Gastrocnemius medialis (tissue), 4 donors: ENCODE measurements at regions not wholly inside any gene's neighbourhood (a gene's known extent, or its start where the extent isn't known, plus 50 kb on each side); places are given as distances from the start of the nearest gene placed in this dataset.

Source experiments
- ATAC-seq, 2 donors: fragments of 150-250 bp; one replicate each; pipeline ENCODE4 v1.9.1; 2016
- DNase-seq, 2 donors: peaks; one replicate each; pipeline ENCODE4 v3.0.0-alpha.2; 2019
- H3K27ac ChIP-seq, 4 donors: fragments of 200-600 bp; sonication (generic); 1 replicate in 1 of 4; 2 replicates in 3 of 4; pipeline ENCODE4 v1.5.1; 2016 to 2018; ENCODE audit warnings: mild to moderate bottlenecking in 2 of 4, moderate library complexity in 1 of 4
- H3K27me3 ChIP-seq, 3 donors: fragments of 200-600 bp; sonication (generic) in 2 of 3; 1 replicate in 1 of 3; 2 replicates in 2 of 3; pipeline versions ENCODE4 v1.5.1 to v1.6.0; 2016 to 2019; ENCODE audit warnings: mild to moderate bottlenecking in 1 of 3, moderate library complexity in 1 of 3
- H3K36me3 ChIP-seq, 2 donors: fragments of 200-600 bp; sonication (generic) in 1 of 2; one replicate each; pipeline ENCODE4 v1.5.1; 2017 to 2018
- H3K4me1 ChIP-seq, 2 donors: fragments of 200-600 bp; sonication (generic) in 1 of 2; one replicate each; pipeline ENCODE4 v1.5.1; 2016 to 2017; ENCODE audit warnings: mild to moderate bottlenecking in 2 of 2
- H3K4me3 ChIP-seq, 4 donors: fragments of 200-600 bp; sonication (generic) in 3 of 4; 1 replicate in 1 of 4; 2 replicates in 3 of 4; pipeline ENCODE4 v1.5.1; 2016 to 2019; ENCODE audit warnings: mild to moderate bottlenecking in 2 of 4
- H3K9me3 ChIP-seq, 3 donors: fragments of 200-600 bp; sonication (generic) in 2 of 3; 1 replicate in 1 of 3; 2 replicates in 2 of 3; pipeline ENCODE4 v1.5.1; 2016 to 2019
- POLR2A ChIP-seq, 2 donors: fragments of 450-650 bp; IDR thresholded peaks; one replicate each; pipeline ENCODE4 v1.6.1; 2017; ENCODE audit warnings: antibody characterized with exemption in 2 of 2, mild to moderate bottlenecking in 2 of 2, moderate library complexity in 2 of 2
- in situ Hi-C, 4 donors: fragments of 200-750 bp; cut with MboI; loops; one replicate each; pipeline versions ENCODE4 v1.15.0 to v1.8.0; 2017; ENCODE audit warnings: low sequenced_read_pairs in 4 of 4
- intact Hi-C: fragments of 100-400 bp; cut with DNase I; formaldehyde crosslinking; loops from one replicate; pipeline ENCODE4 v1.15.1; 2023; ENCODE audit warnings: low total_unique reads
- TF ChIP-seq, protein P1 (sequence below), 5 experiments: fragments of 450-650 bp in 3 of 5; fragments of 200-600 bp in 2 of 5; sonication (generic) in 2 of 5; IDR thresholded peaks in 4 of 5; conservative IDR thresholded peaks in 1 of 5; 1 replicate in 4 of 5; 2 replicates in 1 of 5; pipeline ENCODE4 v1.5.1; 2016 to 2019; ENCODE audit warnings: antibody characterized with exemption in 5 of 5, mild to moderate bottlenecking in 3 of 5, moderate library complexity in 3 of 5

DNA sequence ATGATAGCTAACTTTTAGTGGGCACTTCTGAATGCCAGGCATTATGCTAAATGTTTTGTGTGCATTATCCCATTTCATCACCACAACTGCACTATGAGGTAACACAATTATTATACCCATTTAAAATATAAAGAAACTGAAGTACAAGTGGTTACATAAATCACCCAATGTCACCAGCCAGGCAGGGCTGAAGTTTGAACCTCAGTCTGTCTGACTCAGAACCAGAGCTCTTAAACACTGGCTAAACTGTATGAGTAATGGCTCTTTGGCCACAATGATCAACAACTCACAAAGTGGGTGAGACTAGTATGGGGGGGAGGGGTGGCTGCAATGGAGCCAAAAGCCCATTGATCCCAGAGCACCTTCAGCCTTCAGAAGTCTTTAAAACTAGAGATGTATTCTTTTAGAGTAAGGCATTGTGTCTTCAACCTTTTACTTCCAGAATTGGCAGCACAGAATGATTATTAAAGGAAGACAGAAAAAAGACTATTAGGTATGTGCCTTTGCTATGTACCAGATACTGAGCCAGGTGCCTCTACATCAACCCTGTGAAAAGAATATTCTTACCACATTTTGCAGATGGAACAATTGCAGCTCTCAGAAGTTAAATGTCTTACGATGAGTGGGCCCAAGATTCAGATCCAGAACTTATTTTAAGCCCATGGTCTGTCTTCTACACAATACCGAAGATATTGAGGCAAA is 166.9 kb downstream of the UACA start:
- H3K9me3 ChIP-seq: peaks cover 0 to 8% (median 0%) of the 10 kb centered on the region in 3 donors
- H3K36me3 ChIP-seq: no peaks in the 10 kb centered on the region
- TF ChIP-seq, protein P1, sequence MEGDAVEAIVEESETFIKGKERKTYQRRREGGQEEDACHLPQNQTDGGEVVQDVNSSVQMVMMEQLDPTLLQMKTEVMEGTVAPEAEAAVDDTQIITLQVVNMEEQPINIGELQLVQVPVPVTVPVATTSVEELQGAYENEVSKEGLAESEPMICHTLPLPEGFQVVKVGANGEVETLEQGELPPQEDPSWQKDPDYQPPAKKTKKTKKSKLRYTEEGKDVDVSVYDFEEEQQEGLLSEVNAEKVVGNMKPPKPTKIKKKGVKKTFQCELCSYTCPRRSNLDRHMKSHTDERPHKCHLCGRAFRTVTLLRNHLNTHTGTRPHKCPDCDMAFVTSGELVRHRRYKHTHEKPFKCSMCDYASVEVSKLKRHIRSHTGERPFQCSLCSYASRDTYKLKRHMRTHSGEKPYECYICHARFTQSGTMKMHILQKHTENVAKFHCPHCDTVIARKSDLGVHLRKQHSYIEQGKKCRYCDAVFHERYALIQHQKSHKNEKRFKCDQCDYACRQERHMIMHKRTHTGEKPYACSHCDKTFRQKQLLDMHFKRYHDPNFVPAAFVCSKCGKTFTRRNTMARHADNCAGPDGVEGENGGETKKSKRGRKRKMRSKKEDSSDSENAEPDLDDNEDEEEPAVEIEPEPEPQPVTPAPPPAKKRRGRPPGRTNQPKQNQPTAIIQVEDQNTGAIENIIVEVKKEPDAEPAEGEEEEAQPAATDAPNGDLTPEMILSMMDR (IDR thresholded peaks at IDR 0.05 in 4 of 5, conservative IDR thresholded peaks at IDR 0.05 in 1 of 5): no peak
- no peak for TF ChIP-seq POLR2A (IDR thresholded peaks at IDR 0.05)
- DNase-seq (no peak), ATAC-seq (no peak)
- H3K27ac ChIP-seq: no peak overlapping the region
- H3K4me3 ChIP-seq: no peak overlapping the region
- no peaks in the 10 kb centered on the region for H3K4me1 ChIP-seq
- intact Hi-C loops: no loop called here
- in situ Hi-C loops: no loop called here
- H3K27me3 ChIP-seq: no peaks in the 10 kb centered on the region

DNA sequence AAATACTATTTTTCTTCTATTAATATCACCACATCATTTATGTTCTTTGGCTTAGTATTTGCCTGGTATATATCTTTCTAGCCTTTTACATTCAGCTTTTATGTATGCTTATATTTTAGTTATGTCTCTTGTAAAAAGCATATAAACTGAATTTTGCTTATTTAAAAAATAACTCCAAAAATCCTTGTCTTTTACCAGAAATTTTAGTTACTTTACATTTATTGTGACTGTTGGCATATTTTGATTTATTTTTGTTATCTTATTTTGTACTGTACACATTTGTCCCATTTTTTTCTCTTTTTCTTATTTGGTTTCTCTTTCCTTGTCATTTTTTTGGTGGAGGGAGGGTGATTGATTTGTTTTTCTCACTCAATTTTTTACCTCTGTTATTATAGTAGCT is 169.6 kb downstream of the UACA start:
- Histone ChIP-seq H3K27ac (no peak overlapping the region), H3K36me3 (no peaks in the 10 kb centered on the region), H3K4me1 (no peaks in the 10 kb centered on the region), H3K27me3 (no peaks in the 10 kb centered on the region), H3K9me3 (peaks cover 0 to 8% (median 0%) of the 10 kb centered on the region in 3 donors), H3K4me3 (no peak overlapping the region)
- intact Hi-C loops (no loop called here), in situ Hi-C loops (no loop called here)
- no peak for ATAC-seq
- no peak for TF ChIP-seq POLR2A (IDR thresholded peaks at IDR 0.05)
- TF ChIP-seq, protein P1 (IDR thresholded peaks at IDR 0.05 in 4 of 5, conservative IDR thresholded peaks at IDR 0.05 in 1 of 5): no peak
- no peak for DNase-seq

DNA sequence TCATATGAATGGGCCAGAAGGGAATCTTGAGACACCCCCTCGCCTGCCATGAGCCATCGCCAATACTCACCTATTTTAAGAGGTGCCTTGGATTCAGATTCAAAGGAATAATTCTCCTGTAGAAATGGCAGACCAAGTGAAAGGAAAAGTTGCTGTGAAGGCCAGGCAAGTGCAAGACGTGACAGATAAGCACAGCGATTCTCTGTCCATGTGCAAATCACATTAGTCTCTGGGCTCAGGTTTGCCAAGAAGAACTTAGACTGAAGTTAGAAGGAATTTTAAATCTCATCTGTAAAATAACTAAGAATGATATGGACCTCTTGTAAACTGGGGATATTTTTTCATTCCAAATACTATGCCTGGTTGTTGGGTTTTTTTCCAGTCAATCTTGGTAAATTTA is 173.6 kb downstream of the UACA start:
- in situ Hi-C loops (no loop called here), intact Hi-C loops (no loop called here)
- DNase-seq (no peak), ATAC-seq (no peak)
- no peak overlapping the region for H3K4me3 ChIP-seq
- no peak overlapping the region for H3K27ac ChIP-seq
- peaks cover 0 to 7% (median 0%) of the 10 kb centered on the region in 3 donors for H3K9me3 ChIP-seq
- no peak for TF ChIP-seq POLR2A (IDR thresholded peaks at IDR 0.05)
- TF ChIP-seq, protein P1 (IDR thresholded peaks at IDR 0.05 in 4 of 5, conservative IDR thresholded peaks at IDR 0.05 in 1 of 5): no peak
- H3K4me1 ChIP-seq: no peaks in the 10 kb centered on the region
- H3K27me3 ChIP-seq: no peaks in the 10 kb centered on the region
- H3K36me3 ChIP-seq: no peaks in the 10 kb centered on the region

DNA sequence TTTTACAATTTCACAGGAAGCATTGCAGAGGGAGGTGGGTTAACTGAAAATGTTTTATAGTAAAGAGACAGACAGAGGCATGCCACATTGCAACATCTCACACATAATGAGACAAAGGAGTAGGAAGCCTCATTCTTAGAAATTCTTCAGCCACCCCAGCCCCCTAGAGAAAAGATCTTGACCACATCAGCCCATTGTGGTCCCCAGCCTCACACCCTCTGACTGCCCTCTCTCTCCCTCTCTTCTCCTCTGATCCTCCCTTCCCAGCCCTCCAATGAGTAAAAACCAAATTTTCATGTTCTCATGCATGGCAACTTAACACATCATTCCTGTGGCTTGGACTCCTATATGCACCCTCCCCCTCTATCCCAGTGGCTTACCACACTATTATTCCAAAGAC is 174.1 kb downstream of the UACA start:
- H3K27ac ChIP-seq: no peak overlapping the region
- H3K4me1 ChIP-seq: no peaks in the 10 kb centered on the region
- no peaks in the 10 kb centered on the region for H3K36me3 ChIP-seq
- intact Hi-C loops (no loop called here), in situ Hi-C loops (no loop called here)
- TF ChIP-seq, protein P1 (IDR thresholded peaks at IDR 0.05 in 4 of 5, conservative IDR thresholded peaks at IDR 0.05 in 1 of 5): no peak
- TF ChIP-seq POLR2A (IDR thresholded peaks at IDR 0.05): no peak
- no peak for ATAC-seq
- H3K9me3 ChIP-seq: peaks cover 0 to 2% (median 0%) of the 10 kb centered on the region in 3 donors
- H3K27me3 ChIP-seq: no peaks in the 10 kb centered on the region
- no peak for DNase-seq
- no peak overlapping the region for H3K4me3 ChIP-seq

DNA sequence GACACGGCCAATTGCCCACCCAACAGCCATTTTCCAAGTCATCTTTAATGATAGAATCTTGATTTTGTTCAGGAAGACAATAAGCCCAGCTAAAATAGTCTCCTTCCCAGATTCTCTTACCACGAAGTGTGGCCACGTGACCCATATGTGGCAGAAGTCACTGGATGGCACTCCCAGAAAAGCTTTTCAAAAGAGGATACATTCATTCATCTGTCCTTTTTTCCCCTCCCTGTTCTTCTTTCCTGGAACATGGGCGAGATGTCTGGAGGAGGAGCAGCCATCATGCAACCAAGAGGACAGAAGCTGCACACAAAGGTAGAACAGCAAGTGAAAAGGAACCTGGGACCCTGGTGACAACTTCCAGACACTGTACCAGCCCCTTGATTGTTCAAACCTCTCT is 174.7 kb downstream of the UACA start:
- Histone ChIP-seq H3K9me3 (no peaks in the 10 kb centered on the region), H3K4me3 (no peak overlapping the region), H3K27me3 (no peaks in the 10 kb centered on the region), H3K36me3 (no peaks in the 10 kb centered on the region), H3K27ac (no peak overlapping the region), H3K4me1 (no peaks in the 10 kb centered on the region)
- intact Hi-C loops (no loop called here), in situ Hi-C loops (no loop called here)
- no peak for DNase-seq
- ATAC-seq: no peak
- TF ChIP-seq, protein P1 (IDR thresholded peaks at IDR 0.05 in 4 of 5, conservative IDR thresholded peaks at IDR 0.05 in 1 of 5): no peak
- TF ChIP-seq POLR2A (IDR thresholded peaks at IDR 0.05): no peak
